OCI-LY3 (cell line): ENCODE measurements at regions not wholly inside any gene's neighbourhood (a gene's known extent, or its start where the extent isn't known, plus 50 kb on each side); places are given as distances from the start of the nearest gene placed in this dataset.

Experiments used
- EZH2phosphoT487 ChIP-seq: fragments of 200-600 bp; shearing (Covaris generic); IDR thresholded peaks from 2 replicates; pipeline ENCODE4 v1.6.1; 2018; ENCODE audit warnings: antibody characterized with exemption, mixed run types, low read depth
- TF ChIP-seq, protein P1 (sequence below): fragments of 200-600, 300-600 bp; sonication (generic); IDR thresholded peaks from 2 replicates; pipeline ENCODE4 v1.5.1; 2014; ENCODE audit warnings: antibody characterized with exemption, low read length, low read depth

DNA sequence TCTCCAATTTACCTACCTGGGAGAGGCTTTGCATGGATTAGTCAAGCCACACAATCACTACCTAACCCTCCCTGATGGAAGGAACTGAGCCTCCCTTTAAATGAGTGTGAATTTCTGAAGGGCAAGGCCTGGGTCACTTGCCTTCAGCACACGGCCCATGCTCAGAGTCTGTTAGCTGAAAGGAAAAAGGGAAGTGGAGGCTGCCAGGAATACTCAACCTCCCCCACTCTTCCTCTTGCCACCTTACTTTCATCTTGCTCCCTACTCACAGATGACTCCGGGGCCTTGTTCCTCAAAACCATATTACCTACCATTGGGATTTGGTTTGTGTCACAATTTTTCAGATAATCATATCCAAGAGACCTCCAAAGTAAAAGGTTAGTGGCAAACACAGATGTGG lies 220.0 kb downstream of the ABHD5 start:
- TF ChIP-seq, protein P1, sequence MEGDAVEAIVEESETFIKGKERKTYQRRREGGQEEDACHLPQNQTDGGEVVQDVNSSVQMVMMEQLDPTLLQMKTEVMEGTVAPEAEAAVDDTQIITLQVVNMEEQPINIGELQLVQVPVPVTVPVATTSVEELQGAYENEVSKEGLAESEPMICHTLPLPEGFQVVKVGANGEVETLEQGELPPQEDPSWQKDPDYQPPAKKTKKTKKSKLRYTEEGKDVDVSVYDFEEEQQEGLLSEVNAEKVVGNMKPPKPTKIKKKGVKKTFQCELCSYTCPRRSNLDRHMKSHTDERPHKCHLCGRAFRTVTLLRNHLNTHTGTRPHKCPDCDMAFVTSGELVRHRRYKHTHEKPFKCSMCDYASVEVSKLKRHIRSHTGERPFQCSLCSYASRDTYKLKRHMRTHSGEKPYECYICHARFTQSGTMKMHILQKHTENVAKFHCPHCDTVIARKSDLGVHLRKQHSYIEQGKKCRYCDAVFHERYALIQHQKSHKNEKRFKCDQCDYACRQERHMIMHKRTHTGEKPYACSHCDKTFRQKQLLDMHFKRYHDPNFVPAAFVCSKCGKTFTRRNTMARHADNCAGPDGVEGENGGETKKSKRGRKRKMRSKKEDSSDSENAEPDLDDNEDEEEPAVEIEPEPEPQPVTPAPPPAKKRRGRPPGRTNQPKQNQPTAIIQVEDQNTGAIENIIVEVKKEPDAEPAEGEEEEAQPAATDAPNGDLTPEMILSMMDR = no peak
- TF ChIP-seq EZH2phosphoT487 = no peak
